NOMO-1 (cell line): ENCODE measurements at regions not wholly inside any gene's neighbourhood (a gene's known extent, or its start where the extent isn't known, plus 50 kb on each side); places are given as distances from the start of the nearest gene placed in this dataset.

Experiments used
- DNase-seq, 2 experiments: peaks; one replicate each; lab custom pipeline; 2025; ENCODE audit not compliant: unreplicated experiment in 2 of 2; lab: John Stamatoyannopoulos, UW

- no peak for DNase-seq
Observed at GRCh38 chr16:86181526-86181925, 282.6 kb downstream of the IRF8 start.

- no peak for DNase-seq
Observed at GRCh38 chr16:86184185-86184584, 285.2 kb downstream of the IRF8 start.

GRCh38 chr16:86185089-86185488, 286.1 kb downstream of the IRF8 start:
- DNase-seq: no peak

- no peak for DNase-seq
Observed at GRCh38 chr16:86186313-86186712, 287.4 kb downstream of the IRF8 start.

- no peak for DNase-seq
Observed at GRCh38 chr16:86189934-86190333, 291.0 kb downstream of the IRF8 start.

GRCh38 chr16:86191663-86192062, 292.7 kb downstream of the IRF8 start:
- DNase-seq: no peak

GRCh38 chr16:86193528-86194193, 294.7 kb downstream of the IRF8 start:
- no peak for DNase-seq

- no peak for DNase-seq
Observed at GRCh38 chr16:86195863-86196630, 297.1 kb downstream of the IRF8 start.

GRCh38 chr16:86196687-86197391, 297.9 kb downstream of the IRF8 start:
- no peak for DNase-seq

- no peak for DNase-seq
Observed at GRCh38 chr16:86198206-86199118, 299.5 kb downstream of the IRF8 start.

- no peak for DNase-seq
Observed at GRCh38 chr16:86199182-86199581, 300.2 kb downstream of the IRF8 start.

GRCh38 chr16:86199871-86200695, 301.1 kb downstream of the IRF8 start:
- no peak for DNase-seq

GRCh38 chr16:86200722-86201121, 301.8 kb downstream of the IRF8 start:
- no peak for DNase-seq

GRCh38 chr16:86201746-86202145, 302.8 kb downstream of the IRF8 start:
- DNase-seq: no peak

GRCh38 chr16:86202267-86202666, 303.3 kb downstream of the IRF8 start:
- DNase-seq: no peak

GRCh38 chr16:86202760-86203426, 303.9 kb downstream of the IRF8 start:
- no peak for DNase-seq

GRCh38 chr16:86203557-86204275, 304.8 kb downstream of the IRF8 start:
- DNase-seq: no peak

- DNase-seq: no peak
Observed at GRCh38 chr16:86205521-86206245, 304.6 kb upstream of the FOXF1 start.
